GM12878 (cell line): ENCODE measurements at regions not wholly inside any gene's neighbourhood (a gene's known extent, or its start where the extent isn't known, plus 50 kb on each side); places are given as distances from the start of the nearest gene placed in this dataset.

Experiments used
- ATAC-seq: fragments of 200-7000 bp; cut with Tn5 transposase; 3 replicates; pipeline ENCODE4 v1.9.1; 2020; ENCODE audit warnings: mild to moderate bottlenecking, moderate library complexity
- BruUV-seq: library from RNA; stranded (reverse); fragments of 400-500 nt; replicated peaks from 2 replicates; lab custom pipeline; 2021; lab: Mats Ljungman, UMichigan
- CTCF ChIA-PET: fragments of 300-600 bp; sonication (Branson Sonifier 250); formaldehyde crosslinking; extraction: SDS; loops from one replicate; lab custom pipeline; 2021; ENCODE audit warnings: inconsistent platforms; lab: Yijun Ruan, JAX
- POLR2A ChIA-PET: fragments of 350-600 bp; formaldehyde crosslinking; extraction: SDS; loops from one replicate; lab custom pipeline; 2021; ENCODE audit warnings: inconsistent platforms; lab: Charles Lee
- RAD21 ChIA-PET: fragments of 300-600 bp; sonication (Branson Sonifier 250); formaldehyde crosslinking; loops from one replicate; lab custom pipeline; 2023; ENCODE audit warnings: antibody characterized with exemption; ENCODE audit not compliant: unreplicated experiment; lab: Charles Lee
- SMC1A ChIA-PET: fragments of 300-600 bp; sonication (Branson Sonifier 250); formaldehyde crosslinking; loops from one replicate; lab custom pipeline; 2023; ENCODE audit not compliant: unreplicated experiment, uncharacterized antibody; lab: Charles Lee
- DNase-seq: peaks from one replicate; pipeline ENCODE4 v3.0.0-alpha.2; 2011; ENCODE audit warnings: low read depth, low spot score
- FAIRE-seq: peaks from 3 replicates; lab custom pipeline; 2011; peaks lifted over from hg19 to GRCh38; lab: Jason Lieb, UNC
- H2AFZ ChIP-seq: 2 replicates; pipeline ENCODE4 v1.6.0; 2011; ENCODE audit warnings: low read depth, low read length, control low read depth; ENCODE audit not compliant: control insufficient read depth
- H3K27ac ChIP-seq: 2 replicates; pipeline ENCODE4 v1.5.1; 2011; ENCODE audit warnings: control low read depth; ENCODE audit not compliant: control insufficient read depth, insufficient read depth
- H3K27me3 ChIP-seq, 2 experiments: replicated peaks in 1 of 2; 2 replicates each; pipeline versions ENCODE4 v1.6.0 to v1.6.1; 2011; ENCODE audit warnings: low read length in 1 of 2; ENCODE audit not compliant: control insufficient read depth in 2 of 2, insufficient read depth in 2 of 2
- H3K36me3 ChIP-seq, 2 experiments: 2 replicates each; pipeline ENCODE4 v1.5.1; 2011; ENCODE audit warnings: low read length in 1 of 2; ENCODE audit not compliant: control insufficient read depth in 2 of 2, insufficient read depth in 2 of 2
- H3K4me1 ChIP-seq: 2 replicates; pipeline ENCODE4 v1.6.1; 2011; ENCODE audit warnings: mild to moderate bottlenecking, low read length, moderate library complexity, mixed read lengths; ENCODE audit not compliant: control insufficient read depth, insufficient read depth
- H3K4me2 ChIP-seq: 2 replicates; pipeline ENCODE4 v1.6.0; 2011; ENCODE audit warnings: control low read depth; ENCODE audit not compliant: control insufficient read depth, insufficient read depth
- H3K4me3 ChIP-seq: fragments of 200-600 bp; sonication (generic); 2 replicates; pipeline ENCODE4 v1.5.1; 2016
- H3K79me2 ChIP-seq: 2 replicates; pipeline ENCODE4 v1.6.0; 2011; ENCODE audit warnings: low read length; ENCODE audit not compliant: control insufficient read depth, insufficient read depth
- H3K9ac ChIP-seq: 2 replicates; pipeline ENCODE4 v1.8.0; 2011; ENCODE audit warnings: low read length, control low read depth, mixed read lengths; ENCODE audit not compliant: control insufficient read depth, insufficient read depth
- H3K9me3 ChIP-seq: replicated peaks from 3 replicates; pipeline ENCODE4 v1.5.1; 2011; ENCODE audit warnings: mild to moderate bottlenecking, low read length; ENCODE audit not compliant: control insufficient read depth, insufficient read depth
- H4K20me1 ChIP-seq: 2 replicates; pipeline ENCODE4 v1.6.0; 2011; ENCODE audit not compliant: control insufficient read depth, insufficient read depth
- BHLHE40 ChIP-seq, 2 experiments: fragments of 450-650 bp in 1 of 2; IDR thresholded peaks; 2 replicates each; pipeline ENCODE4 v1.6.1; 2011 to 2017; ENCODE audit warnings: low read depth in 2 of 2, borderline replicate concordance in 1 of 2, improper control_type of control experiment in 1 of 2, low read length in 1 of 2, mild to moderate bottlenecking in 1 of 2
- BMI1 ChIP-seq: fragments of 450-650 bp; IDR thresholded peaks from 2 replicates; pipeline ENCODE4 v1.6.1; 2016; ENCODE audit warnings: mild to moderate bottlenecking, moderate library complexity, borderline replicate concordance
- CHD1 ChIP-seq: IDR thresholded peaks from 2 replicates; pipeline ENCODE4 v1.6.1; 2012; ENCODE audit warnings: low read depth, low read length, improper control_type of control experiment
- HCFC1 ChIP-seq: fragments of 150-350 bp; IDR thresholded peaks from 2 replicates; pipeline ENCODE4 v1.6.1; 2014; ENCODE audit warnings: low read length
- IRF4 ChIP-seq: IDR thresholded peaks from 2 replicates; pipeline ENCODE4 v1.6.1; 2011; ENCODE audit warnings: low read depth, low read length
- NFIC ChIP-seq: IDR thresholded peaks from 2 replicates; pipeline ENCODE4 v1.6.1; 2012; ENCODE audit warnings: low read depth, mild to moderate bottlenecking, inconsistent platforms, low read length, moderate library complexity
- POLR2A ChIP-seq: IDR thresholded peaks from 2 replicates; pipeline ENCODE4 v1.6.1; 2011; ENCODE audit warnings: low read depth, mild to moderate bottlenecking, low read length
- TCF7 ChIP-seq: IDR thresholded peaks from 2 replicates; pipeline ENCODE4 v1.6.1; 2014; ENCODE audit warnings: antibody characterized with exemption, borderline replicate concordance
- ZNF207 ChIP-seq: fragments of 450-650 bp; IDR thresholded peaks from 2 replicates; pipeline ENCODE4 v1.6.1; 2014; ENCODE audit warnings: antibody characterized with exemption, mild to moderate bottlenecking, borderline replicate concordance
- WGBS: methylation state at CpG from one replicate; pipeline ENCODE4 v1.1.6; 2016; ENCODE audit warnings: low lambda C conversion rate; ENCODE audit not compliant: insufficient replicate concordance, insufficient coverage; ENCODE audit errors: missing lambda C conversion rate; 5-methylcytosine and 5-hydroxymethylcytosine counted together
- in situ Hi-C: fragments of 300-500 bp; cut with MboI; formaldehyde crosslinking; loops from 9 replicates; pipeline ENCODE4 v1.14.3; 2018; ENCODE audit warnings: mixed read lengths
- intact Hi-C: fragments of 100-400 bp; cut with micrococcal nuclease; formaldehyde crosslinking; loops from one replicate; pipeline ENCODE4 v1.14.2; 2022; ENCODE audit not compliant: unreplicated experiment
- TF ChIP-seq, protein P1 (sequence below): fragments of 450-650 bp; IDR thresholded peaks from 2 replicates; pipeline ENCODE4 v1.6.1; 2014; ENCODE audit warnings: mild to moderate bottlenecking
- TF ChIP-seq, protein P2 (sequence below): IDR thresholded peaks from 2 replicates; pipeline ENCODE4 v1.6.1; 2011; ENCODE audit warnings: borderline replicate concordance, low read depth, mild to moderate bottlenecking, moderate library complexity, mixed read lengths, low read length; ENCODE audit not compliant: insufficient read depth; ENCODE audit errors: extremely low read length
- TF ChIP-seq, protein P3 (sequence below): fragments of 450-650 bp; IDR thresholded peaks from 2 replicates; pipeline ENCODE4 v1.6.1; 2016; ENCODE audit warnings: mild to moderate bottlenecking
- TF ChIP-seq, protein P4 (sequence below), 3 experiments: IDR thresholded peaks in 2 of 3; conservative IDR thresholded peaks in 1 of 3; 2 replicates each; pipeline ENCODE4 v1.5.1; 2011; ENCODE audit warnings: low read depth in 3 of 3, low read length in 3 of 3, mild to moderate bottlenecking in 3 of 3, control low read depth in 2 of 3, moderate library complexity in 2 of 3, inconsistent platforms in 1 of 3, mixed read lengths in 1 of 3; ENCODE audit not compliant: control insufficient read depth in 2 of 3, insufficient read depth in 1 of 3; ENCODE audit errors: extremely low read depth in 1 of 3

DNA sequence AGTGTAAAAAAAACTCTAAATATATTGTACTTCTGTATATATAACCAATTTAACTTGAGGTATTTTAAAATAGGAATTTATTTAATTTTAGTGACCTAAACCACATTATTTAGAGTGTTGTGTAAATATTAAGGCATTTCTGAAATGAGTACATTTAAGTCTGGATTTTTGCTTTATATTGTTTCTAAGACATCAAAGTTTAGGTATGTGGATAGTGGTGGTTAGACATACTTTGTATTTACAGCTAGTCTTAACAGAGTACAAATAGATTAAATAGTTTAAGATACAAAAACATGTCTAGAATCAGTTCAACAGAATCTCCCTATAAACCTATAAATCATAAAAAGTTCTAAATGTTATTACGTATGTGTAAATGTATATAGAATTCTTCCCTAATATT, 588.5 kb downstream of the TRIML1 start:
- RAD21 ChIA-PET: no interaction called here
- H3K27me3 ChIP-seq: no peaks in the 10 kb centered on the region
- H3K9ac ChIP-seq: no peak overlapping the region
- no peak overlapping the region for H2AFZ ChIP-seq
- no peaks in the 10 kb centered on the region for H4K20me1 ChIP-seq
- no peak overlapping the region for H3K4me3 ChIP-seq
- no peaks in the 10 kb centered on the region for H3K9me3 ChIP-seq
- intact Hi-C loops: no loop called here
- no peak for ATAC-seq
- BruUV-seq: no TSS peak
- no peaks in the 10 kb centered on the region for H3K79me2 ChIP-seq
- H3K4me1 ChIP-seq: no peaks in the 10 kb centered on the region
- H3K27ac ChIP-seq: no peak overlapping the region
- TF ChIP-seq POLR2A (no peak), HCFC1 (no peak), CHD1 (no peak), NFIC (no peak), ZNF207 (no peak), BMI1 (no peak), IRF4 (no peak), BHLHE40 (IDR thresholded peaks at IDR 0.05; ENCODE audit: borderline replicate concordance in 1 of 2, low read depth in 2 of 2, low read length in 1 of 2) (no peak), TCF7 (no peak)
- TF ChIP-seq, protein P1, sequence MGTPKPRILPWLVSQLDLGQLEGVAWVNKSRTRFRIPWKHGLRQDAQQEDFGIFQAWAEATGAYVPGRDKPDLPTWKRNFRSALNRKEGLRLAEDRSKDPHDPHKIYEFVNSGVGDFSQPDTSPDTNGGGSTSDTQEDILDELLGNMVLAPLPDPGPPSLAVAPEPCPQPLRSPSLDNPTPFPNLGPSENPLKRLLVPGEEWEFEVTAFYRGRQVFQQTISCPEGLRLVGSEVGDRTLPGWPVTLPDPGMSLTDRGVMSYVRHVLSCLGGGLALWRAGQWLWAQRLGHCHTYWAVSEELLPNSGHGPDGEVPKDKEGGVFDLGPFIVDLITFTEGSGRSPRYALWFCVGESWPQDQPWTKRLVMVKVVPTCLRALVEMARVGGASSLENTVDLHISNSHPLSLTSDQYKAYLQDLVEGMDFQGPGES: no peak
- TF ChIP-seq, protein P2, sequence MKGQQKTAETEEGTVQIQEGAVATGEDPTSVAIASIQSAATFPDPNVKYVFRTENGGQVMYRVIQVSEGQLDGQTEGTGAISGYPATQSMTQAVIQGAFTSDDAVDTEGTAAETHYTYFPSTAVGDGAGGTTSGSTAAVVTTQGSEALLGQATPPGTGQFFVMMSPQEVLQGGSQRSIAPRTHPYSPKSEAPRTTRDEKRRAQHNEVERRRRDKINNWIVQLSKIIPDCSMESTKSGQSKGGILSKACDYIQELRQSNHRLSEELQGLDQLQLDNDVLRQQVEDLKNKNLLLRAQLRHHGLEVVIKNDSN: no peak
- TF ChIP-seq, protein P3, sequence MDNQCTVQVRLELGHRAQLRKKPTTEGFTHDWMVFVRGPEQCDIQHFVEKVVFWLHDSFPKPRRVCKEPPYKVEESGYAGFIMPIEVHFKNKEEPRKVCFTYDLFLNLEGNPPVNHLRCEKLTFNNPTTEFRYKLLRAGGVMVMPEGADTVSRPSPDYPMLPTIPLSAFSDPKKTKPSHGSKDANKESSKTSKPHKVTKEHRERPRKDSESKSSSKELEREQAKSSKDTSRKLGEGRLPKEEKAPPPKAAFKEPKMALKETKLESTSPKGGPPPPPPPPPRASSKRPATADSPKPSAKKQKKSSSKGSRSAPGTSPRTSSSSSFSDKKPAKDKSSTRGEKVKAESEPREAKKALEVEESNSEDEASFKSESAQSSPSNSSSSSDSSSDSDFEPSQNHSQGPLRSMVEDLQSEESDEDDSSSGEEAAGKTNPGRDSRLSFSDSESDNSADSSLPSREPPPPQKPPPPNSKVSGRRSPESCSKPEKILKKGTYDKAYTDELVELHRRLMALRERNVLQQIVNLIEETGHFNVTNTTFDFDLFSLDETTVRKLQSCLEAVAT: no peak
- TF ChIP-seq, protein P4, sequence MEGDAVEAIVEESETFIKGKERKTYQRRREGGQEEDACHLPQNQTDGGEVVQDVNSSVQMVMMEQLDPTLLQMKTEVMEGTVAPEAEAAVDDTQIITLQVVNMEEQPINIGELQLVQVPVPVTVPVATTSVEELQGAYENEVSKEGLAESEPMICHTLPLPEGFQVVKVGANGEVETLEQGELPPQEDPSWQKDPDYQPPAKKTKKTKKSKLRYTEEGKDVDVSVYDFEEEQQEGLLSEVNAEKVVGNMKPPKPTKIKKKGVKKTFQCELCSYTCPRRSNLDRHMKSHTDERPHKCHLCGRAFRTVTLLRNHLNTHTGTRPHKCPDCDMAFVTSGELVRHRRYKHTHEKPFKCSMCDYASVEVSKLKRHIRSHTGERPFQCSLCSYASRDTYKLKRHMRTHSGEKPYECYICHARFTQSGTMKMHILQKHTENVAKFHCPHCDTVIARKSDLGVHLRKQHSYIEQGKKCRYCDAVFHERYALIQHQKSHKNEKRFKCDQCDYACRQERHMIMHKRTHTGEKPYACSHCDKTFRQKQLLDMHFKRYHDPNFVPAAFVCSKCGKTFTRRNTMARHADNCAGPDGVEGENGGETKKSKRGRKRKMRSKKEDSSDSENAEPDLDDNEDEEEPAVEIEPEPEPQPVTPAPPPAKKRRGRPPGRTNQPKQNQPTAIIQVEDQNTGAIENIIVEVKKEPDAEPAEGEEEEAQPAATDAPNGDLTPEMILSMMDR (IDR thresholded peaks at IDR 0.05 in 2 of 3, conservative IDR thresholded peaks at IDR 0.05 in 1 of 3; ENCODE audit: control insufficient read depth in 2 of 3, extremely low read depth in 1 of 3, insufficient read depth in 1 of 3, low read depth in 3 of 3, low read length in 3 of 3): no peak
- 45% methylated on average over 1 of the region's 1 CpG for WGBS
- no peak overlapping the region for H3K4me2 ChIP-seq
- SMC1A ChIA-PET: no interaction called here
- no peaks in the 10 kb centered on the region for H3K36me3 ChIP-seq
- DNase-seq: no peak
- no peak for FAIRE-seq
- CTCF ChIA-PET: no interaction called here
- POLR2A ChIA-PET: no interaction called here
- in situ Hi-C loops: no loop called here
